CD14-positive monocyte (primary cell): ENCODE measurements at regions not wholly inside any gene's neighbourhood (a gene's known extent, or its start where the extent isn't known, plus 50 kb on each side); places are given as distances from the start of the nearest gene placed in this dataset.

ENCODE experiments used
- DNase-seq, 3 donors: peaks; one replicate each; pipeline ENCODE4 v3.0.0-alpha.2; 2011 to 2022
- H2AFZ ChIP-seq: 2 replicates; pipeline ENCODE4 v1.6.0; 2012; ENCODE audit warnings: mild to moderate bottlenecking, low read depth, low read length, inconsistent platforms; ENCODE audit not compliant: insufficient read depth, poor library complexity, severe bottlenecking
- H3K27ac ChIP-seq, 2 donors: 1 replicate in 1 of 2; 2 replicates in 1 of 2; pipeline ENCODE4 v1.5.1; 2012 to 2013; ENCODE audit warnings: low read length in 2 of 2, control low read depth in 1 of 2, inconsistent platforms in 1 of 2, low read depth in 1 of 2, mild to moderate bottlenecking in 1 of 2
- H3K27me3 ChIP-seq, 2 donors: one replicate each; pipeline versions ENCODE4 v1.6.0 to v1.6.1; 2011 to 2013; ENCODE audit warnings: low read length in 2 of 2; ENCODE audit not compliant: control insufficient read depth in 2 of 2, insufficient read depth in 2 of 2
- H3K36me3 ChIP-seq, 2 donors: replicated peaks in 1 of 2; 1 replicate in 1 of 2; 2 replicates in 1 of 2; pipeline versions ENCODE4 v1.5.1 to v1.6.1; 2012 to 2013; ENCODE audit warnings: low read length in 2 of 2, control low read depth in 1 of 2, inconsistent platforms in 1 of 2, mild to moderate bottlenecking in 1 of 2; ENCODE audit not compliant: insufficient read depth in 2 of 2, control insufficient read depth in 1 of 2
- H3K4me1 ChIP-seq, 2 donors: 1 replicate in 1 of 2; 2 replicates in 1 of 2; pipeline versions ENCODE4 v1.5.1 to v1.6.1; 2012 to 2013; ENCODE audit warnings: low read length in 2 of 2, control low read depth in 1 of 2, inconsistent platforms in 1 of 2, mild to moderate bottlenecking in 1 of 2, moderate library complexity in 1 of 2; ENCODE audit not compliant: insufficient read depth in 2 of 2, control insufficient read depth in 1 of 2
- H3K4me2 ChIP-seq: replicated peaks from 2 replicates; pipeline ENCODE3; 2012; ENCODE audit warnings: low read length, moderate library complexity, mild to moderate bottlenecking; ENCODE audit not compliant: poor library complexity, severe bottlenecking; ENCODE audit errors: extremely low read depth
- H3K4me3 ChIP-seq, 3 experiments: fragments of 200-600 bp in 1 of 3; sonication (generic) in 1 of 3; replicated peaks in 1 of 3; 1 replicate in 2 of 3; 2 replicates in 1 of 3; pipeline ENCODE4 v1.5.1; 2011 to 2013; ENCODE audit warnings: low read length in 3 of 3, mild to moderate bottlenecking in 3 of 3, control low read depth in 2 of 3, low read depth in 2 of 3, inconsistent platforms in 1 of 3, moderate library complexity in 1 of 3
- H3K79me2 ChIP-seq: 2 replicates; pipeline ENCODE4 v1.6.0; 2012; ENCODE audit warnings: mild to moderate bottlenecking, control low read depth, inconsistent platforms, low read length, moderate library complexity; ENCODE audit not compliant: insufficient read depth
- H3K9ac ChIP-seq: 2 replicates; pipeline ENCODE4 v1.6.0; 2017; ENCODE audit warnings: low read length, mild to moderate bottlenecking; ENCODE audit not compliant: insufficient read depth, poor library complexity, severe bottlenecking
- H3K9me3 ChIP-seq, 2 donors: replicated peaks in 1 of 2; 1 replicate in 1 of 2; 2 replicates in 1 of 2; pipeline versions ENCODE4 v1.5.1 to v1.6.1; 2012 to 2013; ENCODE audit warnings: low read length in 2 of 2, control low read depth in 1 of 2; ENCODE audit not compliant: control insufficient read depth in 1 of 2, insufficient read depth in 1 of 2
- H4K20me1 ChIP-seq: 2 replicates; pipeline ENCODE4 v1.6.0; 2012; ENCODE audit warnings: mild to moderate bottlenecking, low read length, control low read depth, moderate library complexity; ENCODE audit not compliant: insufficient read depth
- H3K27ac Mint-ChIP-seq, 7 donors: one replicate each; pipeline ENCODE4 v1.8.0; 2020; ENCODE audit warnings: mild to moderate bottlenecking in 7 of 7, mixed read lengths in 7 of 7, moderate library complexity in 6 of 7, inconsistent platforms in 2 of 7
- H3K27me3 Mint-ChIP-seq, 3 donors: one replicate each; pipeline ENCODE4 v1.8.0; 2021 to 2022; ENCODE audit warnings: low read depth in 3 of 3, mild to moderate bottlenecking in 3 of 3, mixed read lengths in 3 of 3, moderate library complexity in 3 of 3, inconsistent platforms in 1 of 3
- H3K36me3 Mint-ChIP-seq, 2 donors: one replicate each; pipeline ENCODE4 v1.8.0; 2020; ENCODE audit warnings: mixed read lengths in 2 of 2, inconsistent platforms in 1 of 2, mild to moderate bottlenecking in 1 of 2
- H3K4me1 Mint-ChIP-seq: one replicate; pipeline ENCODE4 v1.8.0; 2020; ENCODE audit warnings: mild to moderate bottlenecking, mixed read lengths
- H3K4me3 Mint-ChIP-seq, 2 donors: one replicate each; pipeline ENCODE4 v1.8.0; 2020; ENCODE audit warnings: mild to moderate bottlenecking in 2 of 2, mixed read lengths in 2 of 2, moderate library complexity in 1 of 2
- H3K9me3 Mint-ChIP-seq, 7 donors: one replicate each; pipeline ENCODE4 v1.8.0; 2020 to 2022; ENCODE audit warnings: mixed read lengths in 7 of 7, mild to moderate bottlenecking in 6 of 7, moderate library complexity in 6 of 7, inconsistent platforms in 2 of 7
- CTCF ChIP-seq: fragments of 200-600 bp; IDR thresholded peaks from one replicate; pipeline ENCODE4 v1.8.0; 2022; ENCODE audit warnings: antibody characterized with exemption, mild to moderate bottlenecking
- WGBS: methylation state at CpG from one replicate; pipeline ENCODE4 v1.1.5; 2013; ENCODE audit warnings: missing lambda C conversion rate; ENCODE audit not compliant: insufficient coverage; 5-methylcytosine and 5-hydroxymethylcytosine counted together
- intact Hi-C, 2 donors: fragments of 100-400 bp; cut with micrococcal nuclease; formaldehyde crosslinking; loops; one replicate each; pipeline versions ENCODE4 v1.15.0 to v1.15.1; 2023

DNA sequence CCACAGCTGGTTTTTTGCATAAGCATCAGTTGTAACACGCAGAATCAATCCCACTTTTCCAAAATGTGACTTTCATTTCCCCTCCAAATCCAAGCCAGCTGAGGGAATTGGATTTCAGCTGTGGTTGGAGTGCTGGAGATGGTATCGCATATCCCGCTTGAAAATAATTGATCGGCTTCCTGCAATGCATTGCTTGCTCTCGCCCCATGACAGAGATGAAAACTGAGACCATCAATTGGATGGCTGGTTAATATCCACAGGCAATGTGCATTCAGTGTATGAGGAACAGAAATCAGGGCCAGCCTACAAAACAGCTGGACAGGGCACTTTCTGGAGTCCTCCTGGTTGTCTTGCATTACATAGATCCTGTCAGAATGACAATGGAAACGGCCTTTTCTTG is 135.3 kb downstream of the MAIP1 start:
- intact Hi-C loops = no loop called here
- Histone ChIP-seq H3K4me2 (no peak overlapping the region), H2AFZ (no peak overlapping the region), H3K9ac (no peak overlapping the region), H3K4me1 (no peaks in the 10 kb centered on the region), H3K27ac (no peak overlapping the region), H3K4me3 (no peak overlapping the region), H3K27me3 (no peaks in the 10 kb centered on the region), H3K36me3 (no peaks in the 10 kb centered on the region), H3K9me3 (no peaks in the 10 kb centered on the region), H4K20me1 (no peaks in the 10 kb centered on the region), H3K79me2 (no peaks in the 10 kb centered on the region)
- DNase-seq = no peak
- Mint-ChIP-seq H3K27me3 (peaks cover 2 to 10% (median 2%) of the 10 kb centered on the region in 3 donors), H3K27ac (no peak overlapping the region), H3K4me1 (no peaks in the 10 kb centered on the region), H3K36me3 (no peaks in the 10 kb centered on the region), H3K4me3 (no peak overlapping the region), H3K9me3 (peaks cover 0 to 3% (median 0%) of the 10 kb centered on the region in 7 donors)
- 82% methylated on average over 5 of the region's 6 CpGs for WGBS
- TF ChIP-seq CTCF = no peak

- H3K27me3 ChIP-seq = no peaks in the 10 kb centered on the region
- H3K4me1 ChIP-seq = no peaks in the 10 kb centered on the region
- no peak for TF ChIP-seq CTCF
- H4K20me1 ChIP-seq = no peaks in the 10 kb centered on the region
- intact Hi-C loops = no loop called here
- no peaks in the 10 kb centered on the region for H3K36me3 Mint-ChIP-seq
- H3K9me3 ChIP-seq = no peaks in the 10 kb centered on the region
- H3K4me2 ChIP-seq = no peak overlapping the region
- WGBS = no CpG with 5 or more reads among the region's 2 CpGs
- H3K79me2 ChIP-seq = no peaks in the 10 kb centered on the region
- no peaks in the 10 kb centered on the region for H3K4me1 Mint-ChIP-seq
- DNase-seq = no peak
- H3K27ac ChIP-seq = no peak overlapping the region
- H2AFZ ChIP-seq = no peak overlapping the region
- no peak overlapping the region for H3K27ac Mint-ChIP-seq
- H3K4me3 Mint-ChIP-seq = no peak overlapping the region
- peaks cover 2 to 10% (median 2%) of the 10 kb centered on the region in 3 donors for H3K27me3 Mint-ChIP-seq
- H3K4me3 ChIP-seq = no peak overlapping the region
- no peak overlapping the region for H3K9ac ChIP-seq
- H3K36me3 ChIP-seq = no peaks in the 10 kb centered on the region
- peaks cover 0 to 3% (median 0%) of the 10 kb centered on the region in 7 donors for H3K9me3 Mint-ChIP-seq
These were observed 135.7 kb downstream of the MAIP1 start for GRCh38 chr2:200091126-200091525.
